K562 (cell line): ENCODE measurements at regions not wholly inside any gene's neighbourhood (a gene's known extent, or its start where the extent isn't known, plus 50 kb on each side); places are given as distances from the start of the nearest gene placed in this dataset.

Experiments used
- POLR3A ChIP-seq: IDR thresholded peaks from 2 replicates; pipeline ENCODE4 v1.6.1; 2011; ENCODE audit warnings: borderline replicate concordance, mild to moderate bottlenecking, moderate library complexity; ENCODE audit not compliant: insufficient read length, insufficient read depth; ENCODE audit errors: extremely low read depth
- REST ChIP-seq, 2 experiments: fragments of 450-650 bp; formaldehyde crosslinking in 1 of 2; IDR thresholded peaks; 2 replicates each; pipeline versions ENCODE4 v1.4.0 to v1.6.1; 2014 to 2020; ENCODE audit warnings: mild to moderate bottlenecking in 2 of 2, borderline replicate concordance in 1 of 2, low read depth in 1 of 2
- ZBTB2 ChIP-seq: fragments of 450-650 bp; IDR thresholded peaks from 2 replicates; pipeline ENCODE4 v1.6.1; 2016; ENCODE audit warnings: antibody characterized with exemption
- TF ChIP-seq, protein P1 (sequence below): sonication (generic); formaldehyde crosslinking; IDR thresholded peaks from 2 replicates; pipeline ENCODE4 v1.9.0; 2022; ENCODE audit warnings: mild to moderate bottlenecking, missing genetic modification reagents

DNA sequence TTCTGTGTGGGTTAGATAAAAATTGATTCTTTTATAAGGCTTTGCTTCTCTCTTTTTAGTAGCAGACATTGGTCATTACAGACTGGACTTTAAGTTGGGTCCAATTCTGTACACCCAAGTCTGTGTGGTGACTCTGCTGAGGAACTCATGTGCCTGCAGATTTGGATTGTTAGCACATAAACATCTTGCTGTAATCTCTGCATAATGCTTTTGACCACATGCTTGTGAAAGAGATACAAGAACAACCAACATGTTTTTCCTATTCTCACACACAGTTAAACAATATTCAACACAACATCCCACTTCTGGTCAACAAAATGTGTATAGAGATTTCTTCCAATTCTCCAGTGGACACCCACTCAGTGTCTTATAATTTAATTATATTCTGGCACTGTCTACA lies 270.1 kb downstream of the RDH14 start (continued):
- TF ChIP-seq REST (IDR thresholded peaks at IDR 0.05; ENCODE audit: borderline replicate concordance) (no peak), REST (CRISPR knock-in tag; IDR thresholded peaks at IDR 0.05; ENCODE audit: low read depth) (no peak), POLR3A (no peak), ZBTB2 (no peak)
- TF ChIP-seq, protein P1, sequence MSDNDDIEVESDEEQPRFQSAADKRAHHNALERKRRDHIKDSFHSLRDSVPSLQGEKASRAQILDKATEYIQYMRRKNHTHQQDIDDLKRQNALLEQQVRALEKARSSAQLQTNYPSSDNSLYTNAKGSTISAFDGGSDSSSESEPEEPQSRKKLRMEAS (CRISPR knock-in tag), result no peak
